ENCODE measurements at regions not wholly inside any gene's neighbourhood (a gene's known extent, or its start where the extent isn't known, plus 50 kb on each side); places are given as distances from the start of the nearest gene placed in this dataset.

DNA sequence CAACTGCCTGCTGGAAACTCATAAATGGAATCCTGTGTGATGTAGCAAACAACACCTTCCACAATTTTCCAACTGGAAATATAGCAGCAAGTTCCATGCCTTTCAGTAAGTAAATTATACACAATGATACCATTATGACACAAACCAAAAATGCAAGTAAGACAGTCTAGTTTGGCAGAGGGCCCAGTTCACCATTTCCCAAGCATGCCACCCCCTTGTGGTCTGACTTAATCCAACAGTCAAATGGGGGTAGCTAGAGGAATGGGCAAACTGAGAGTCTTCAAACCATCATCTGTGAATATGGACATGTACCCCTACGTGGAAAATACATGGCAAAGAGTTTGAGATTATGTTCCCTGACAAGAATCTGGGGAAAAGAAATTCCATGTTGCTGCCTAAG lies 137.6 kb upstream of the VWC2 start:
- no peak overlapping the region for H3K4me2 ChIP-seq
- H3K27me3 ChIP-seq (ENCODE audit: insufficient read depth) = no peaks in the 10 kb centered on the region
- H3K27ac Mint-ChIP-seq = no peak overlapping the region
- H2AFZ ChIP-seq = no peak overlapping the region
- peaks cover 11% of the 10 kb centered on the region; the same call in 1 of the 2 replicates for H3K9me2 ChIP-seq (ENCODE audit: insufficient read depth)
- peaks cover 4% of the 10 kb centered on the region; the same call in 2 of the 3 replicates for H3K4me1 Mint-ChIP-seq
- H3K36me3 ChIP-seq (ENCODE audit: insufficient read depth) = no peaks in the 10 kb centered on the region
- no peaks in the 10 kb centered on the region for H3F3A ChIP-seq (replicated peaks; ENCODE audit: low read depth)
- no peaks in the 10 kb centered on the region for H3K4me1 ChIP-seq (ENCODE audit: insufficient read depth)
- no peak overlapping the region for H3K27ac ChIP-seq (ENCODE audit: low read depth)
- H3K79me2 ChIP-seq (replicated peaks; ENCODE audit: insufficient read depth) = no peaks in the 10 kb centered on the region
- no peak overlapping the region for H3K4me3 ChIP-seq
- H3K4me3 Mint-ChIP-seq = no peak overlapping the region
- DNase-seq (ENCODE audit: low spot score) (no peak), ATAC-seq (no peak)
- no peaks in the 10 kb centered on the region for H3K27me3 Mint-ChIP-seq (ENCODE audit: insufficient read depth, low read depth, poor library complexity)
- H4K20me1 ChIP-seq (replicated peaks; ENCODE audit: insufficient read depth) = no peaks in the 10 kb centered on the region
- TF ChIP-seq CREB1 (CRISPR knock-in tag; IDR thresholded peaks at IDR 0.05; ENCODE audit: low read depth) = no peak
- TF ChIP-seq, protein P1, sequence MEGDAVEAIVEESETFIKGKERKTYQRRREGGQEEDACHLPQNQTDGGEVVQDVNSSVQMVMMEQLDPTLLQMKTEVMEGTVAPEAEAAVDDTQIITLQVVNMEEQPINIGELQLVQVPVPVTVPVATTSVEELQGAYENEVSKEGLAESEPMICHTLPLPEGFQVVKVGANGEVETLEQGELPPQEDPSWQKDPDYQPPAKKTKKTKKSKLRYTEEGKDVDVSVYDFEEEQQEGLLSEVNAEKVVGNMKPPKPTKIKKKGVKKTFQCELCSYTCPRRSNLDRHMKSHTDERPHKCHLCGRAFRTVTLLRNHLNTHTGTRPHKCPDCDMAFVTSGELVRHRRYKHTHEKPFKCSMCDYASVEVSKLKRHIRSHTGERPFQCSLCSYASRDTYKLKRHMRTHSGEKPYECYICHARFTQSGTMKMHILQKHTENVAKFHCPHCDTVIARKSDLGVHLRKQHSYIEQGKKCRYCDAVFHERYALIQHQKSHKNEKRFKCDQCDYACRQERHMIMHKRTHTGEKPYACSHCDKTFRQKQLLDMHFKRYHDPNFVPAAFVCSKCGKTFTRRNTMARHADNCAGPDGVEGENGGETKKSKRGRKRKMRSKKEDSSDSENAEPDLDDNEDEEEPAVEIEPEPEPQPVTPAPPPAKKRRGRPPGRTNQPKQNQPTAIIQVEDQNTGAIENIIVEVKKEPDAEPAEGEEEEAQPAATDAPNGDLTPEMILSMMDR (conservative IDR thresholded peaks at IDR 0.05; ENCODE audit: low read depth in 2 of 2) = peak; percentile 35 to 51
- H3K9me3 Mint-ChIP-seq = no peaks in the 10 kb centered on the region
- no peaks in the 10 kb centered on the region for H3K36me3 Mint-ChIP-seq (ENCODE audit: low read depth)

DNA sequence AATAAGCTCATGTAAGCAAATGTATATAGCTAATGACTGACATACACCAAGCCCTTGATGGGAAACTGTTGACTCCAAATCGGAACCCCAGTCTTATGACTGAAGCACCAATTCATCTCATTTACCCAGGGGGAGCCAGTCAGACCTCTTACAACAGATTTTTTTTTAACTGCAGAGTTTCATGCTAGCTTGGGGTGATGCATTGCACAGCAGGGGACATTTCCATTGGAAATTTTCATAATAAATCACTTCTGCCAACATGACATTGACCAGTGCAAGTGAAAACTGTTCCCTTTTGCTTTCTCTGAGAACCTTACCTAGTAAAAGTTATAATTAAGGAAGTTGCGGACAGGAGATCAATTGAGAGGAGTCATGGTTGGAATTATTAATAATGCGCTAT lies 137.0 kb upstream of the VWC2 start:
- no peak overlapping the region for H3K4me3 ChIP-seq
- no peaks in the 10 kb centered on the region for H3K9me3 Mint-ChIP-seq
- H3K79me2 ChIP-seq (replicated peaks; ENCODE audit: insufficient read depth) = no peaks in the 10 kb centered on the region
- no peaks in the 10 kb centered on the region for H3K27me3 ChIP-seq (ENCODE audit: insufficient read depth)
- H3K27me3 Mint-ChIP-seq (ENCODE audit: insufficient read depth, low read depth, poor library complexity) = no peaks in the 10 kb centered on the region
- no peak overlapping the region for H3K27ac Mint-ChIP-seq
- no peak for ATAC-seq
- H3K4me1 Mint-ChIP-seq = peaks cover 4% of the 10 kb centered on the region; the same call in 2 of the 3 replicates
- no peaks in the 10 kb centered on the region for H3K36me3 Mint-ChIP-seq (ENCODE audit: low read depth)
- H3K36me3 ChIP-seq (ENCODE audit: insufficient read depth) = no peaks in the 10 kb centered on the region
- no peak for DNase-seq (ENCODE audit: low spot score)
- no peaks in the 10 kb centered on the region for H3F3A ChIP-seq (replicated peaks; ENCODE audit: low read depth)
- H3K9me2 ChIP-seq (ENCODE audit: insufficient read depth) = peaks cover 11% of the 10 kb centered on the region; the same call in 1 of the 2 replicates
- no peak overlapping the region for H2AFZ ChIP-seq
- no peaks in the 10 kb centered on the region for H4K20me1 ChIP-seq (replicated peaks; ENCODE audit: insufficient read depth)
- H3K4me1 ChIP-seq (ENCODE audit: insufficient read depth) = no peaks in the 10 kb centered on the region
- H3K4me2 ChIP-seq = no peak overlapping the region
- H3K27ac ChIP-seq (ENCODE audit: low read depth) = no peak overlapping the region
- no peak overlapping the region for H3K4me3 Mint-ChIP-seq
- TF ChIP-seq JUNB (IDR thresholded peaks at IDR 0.05; ENCODE audit: unreplicated experiment) = no peak
- no peak for TF ChIP-seq STAT1 (IDR thresholded peaks at IDR 0.05; ENCODE audit: unreplicated experiment)
- TF ChIP-seq, protein P1 (conservative IDR thresholded peaks at IDR 0.05; ENCODE audit: low read depth in 2 of 2) = no peak
- TF ChIP-seq ZNF331 (CRISPR knock-in tag; IDR thresholded peaks at IDR 0.05; ENCODE audit: low read depth) = no peak
- TF ChIP-seq, protein P2, sequence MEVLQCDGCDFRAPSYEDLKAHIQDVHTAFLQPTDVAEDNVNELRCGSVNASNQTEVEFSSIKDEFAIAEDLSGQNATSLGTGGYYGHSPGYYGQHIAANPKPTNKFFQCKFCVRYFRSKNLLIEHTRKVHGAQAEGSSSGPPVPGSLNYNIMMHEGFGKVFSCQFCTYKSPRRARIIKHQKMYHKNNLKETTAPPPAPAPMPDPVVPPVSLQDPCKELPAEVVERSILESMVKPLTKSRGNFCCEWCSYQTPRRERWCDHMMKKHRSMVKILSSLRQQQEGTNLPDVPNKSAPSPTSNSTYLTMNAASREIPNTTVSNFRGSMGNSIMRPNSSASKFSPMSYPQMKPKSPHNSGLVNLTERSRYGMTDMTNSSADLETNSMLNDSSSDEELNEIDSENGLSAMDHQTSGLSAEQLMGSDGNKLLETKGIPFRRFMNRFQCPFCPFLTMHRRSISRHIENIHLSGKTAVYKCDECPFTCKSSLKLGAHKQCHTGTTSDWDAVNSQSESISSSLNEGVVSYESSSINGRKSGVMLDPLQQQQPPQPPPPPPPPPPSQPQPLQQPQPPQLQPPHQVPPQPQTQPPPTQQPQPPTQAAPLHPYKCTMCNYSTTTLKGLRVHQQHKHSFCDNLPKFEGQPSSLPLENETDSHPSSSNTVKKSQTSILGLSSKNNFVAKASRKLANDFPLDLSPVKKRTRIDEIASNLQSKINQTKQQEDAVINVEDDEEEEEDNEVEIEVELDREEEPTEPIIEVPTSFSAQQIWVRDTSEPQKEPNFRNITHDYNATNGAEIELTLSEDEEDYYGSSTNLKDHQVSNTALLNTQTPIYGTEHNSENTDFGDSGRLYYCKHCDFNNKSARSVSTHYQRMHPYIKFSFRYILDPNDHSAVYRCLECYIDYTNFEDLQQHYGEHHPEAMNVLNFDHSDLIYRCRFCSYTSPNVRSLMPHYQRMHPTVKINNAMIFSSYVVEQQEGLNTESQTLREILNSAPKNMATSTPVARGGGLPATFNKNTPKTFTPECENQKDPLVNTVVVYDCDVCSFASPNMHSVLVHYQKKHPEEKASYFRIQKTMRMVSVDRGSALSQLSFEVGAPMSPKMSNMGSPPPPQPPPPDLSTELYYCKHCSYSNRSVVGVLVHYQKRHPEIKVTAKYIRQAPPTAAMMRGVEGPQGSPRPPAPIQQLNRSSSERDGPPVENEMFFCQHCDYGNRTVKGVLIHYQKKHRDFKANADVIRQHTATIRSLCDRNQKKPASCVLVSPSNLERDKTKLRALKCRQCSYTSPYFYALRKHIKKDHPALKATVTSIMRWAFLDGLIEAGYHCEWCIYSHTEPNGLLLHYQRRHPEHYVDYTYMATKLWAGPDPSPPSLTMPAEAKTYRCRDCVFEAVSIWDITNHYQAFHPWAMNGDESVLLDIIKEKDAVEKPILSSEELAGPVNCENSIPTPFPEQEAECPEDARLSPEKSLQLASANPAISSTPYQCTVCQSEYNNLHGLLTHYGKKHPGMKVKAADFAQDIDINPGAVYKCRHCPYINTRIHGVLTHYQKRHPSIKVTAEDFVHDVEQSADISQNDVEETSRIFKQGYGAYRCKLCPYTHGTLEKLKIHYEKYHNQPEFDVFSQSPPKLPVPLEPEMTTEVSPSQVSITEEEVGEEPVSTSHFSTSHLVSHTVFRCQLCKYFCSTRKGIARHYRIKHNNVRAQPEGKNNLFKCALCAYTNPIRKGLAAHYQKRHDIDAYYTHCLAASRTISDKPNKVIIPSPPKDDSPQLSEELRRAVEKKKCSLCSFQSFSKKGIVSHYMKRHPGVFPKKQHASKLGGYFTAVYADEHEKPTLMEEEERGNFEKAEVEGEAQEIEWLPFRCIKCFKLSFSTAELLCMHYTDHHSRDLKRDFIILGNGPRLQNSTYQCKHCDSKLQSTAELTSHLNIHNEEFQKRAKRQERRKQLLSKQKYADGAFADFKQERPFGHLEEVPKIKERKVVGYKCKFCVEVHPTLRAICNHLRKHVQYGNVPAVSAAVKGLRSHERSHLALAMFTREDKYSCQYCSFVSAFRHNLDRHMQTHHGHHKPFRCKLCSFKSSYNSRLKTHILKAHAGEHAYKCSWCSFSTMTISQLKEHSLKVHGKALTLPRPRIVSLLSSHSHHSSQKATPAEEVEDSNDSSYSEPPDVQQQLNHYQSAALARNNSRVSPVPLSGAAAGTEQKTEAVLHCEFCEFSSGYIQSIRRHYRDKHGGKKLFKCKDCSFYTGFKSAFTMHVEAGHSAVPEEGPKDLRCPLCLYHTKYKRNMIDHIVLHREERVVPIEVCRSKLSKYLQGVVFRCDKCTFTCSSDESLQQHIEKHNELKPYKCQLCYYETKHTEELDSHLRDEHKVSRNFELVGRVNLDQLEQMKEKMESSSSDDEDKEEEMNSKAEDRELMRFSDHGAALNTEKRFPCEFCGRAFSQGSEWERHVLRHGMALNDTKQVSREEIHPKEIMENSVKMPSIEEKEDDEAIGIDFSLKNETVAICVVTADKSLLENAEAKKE (CRISPR knock-in tag; IDR thresholded peaks at IDR 0.05) = no peak
- TF ChIP-seq ZNF114 (CRISPR knock-in tag; IDR thresholded peaks at IDR 0.05) = no peak
- TF ChIP-seq, protein P3, sequence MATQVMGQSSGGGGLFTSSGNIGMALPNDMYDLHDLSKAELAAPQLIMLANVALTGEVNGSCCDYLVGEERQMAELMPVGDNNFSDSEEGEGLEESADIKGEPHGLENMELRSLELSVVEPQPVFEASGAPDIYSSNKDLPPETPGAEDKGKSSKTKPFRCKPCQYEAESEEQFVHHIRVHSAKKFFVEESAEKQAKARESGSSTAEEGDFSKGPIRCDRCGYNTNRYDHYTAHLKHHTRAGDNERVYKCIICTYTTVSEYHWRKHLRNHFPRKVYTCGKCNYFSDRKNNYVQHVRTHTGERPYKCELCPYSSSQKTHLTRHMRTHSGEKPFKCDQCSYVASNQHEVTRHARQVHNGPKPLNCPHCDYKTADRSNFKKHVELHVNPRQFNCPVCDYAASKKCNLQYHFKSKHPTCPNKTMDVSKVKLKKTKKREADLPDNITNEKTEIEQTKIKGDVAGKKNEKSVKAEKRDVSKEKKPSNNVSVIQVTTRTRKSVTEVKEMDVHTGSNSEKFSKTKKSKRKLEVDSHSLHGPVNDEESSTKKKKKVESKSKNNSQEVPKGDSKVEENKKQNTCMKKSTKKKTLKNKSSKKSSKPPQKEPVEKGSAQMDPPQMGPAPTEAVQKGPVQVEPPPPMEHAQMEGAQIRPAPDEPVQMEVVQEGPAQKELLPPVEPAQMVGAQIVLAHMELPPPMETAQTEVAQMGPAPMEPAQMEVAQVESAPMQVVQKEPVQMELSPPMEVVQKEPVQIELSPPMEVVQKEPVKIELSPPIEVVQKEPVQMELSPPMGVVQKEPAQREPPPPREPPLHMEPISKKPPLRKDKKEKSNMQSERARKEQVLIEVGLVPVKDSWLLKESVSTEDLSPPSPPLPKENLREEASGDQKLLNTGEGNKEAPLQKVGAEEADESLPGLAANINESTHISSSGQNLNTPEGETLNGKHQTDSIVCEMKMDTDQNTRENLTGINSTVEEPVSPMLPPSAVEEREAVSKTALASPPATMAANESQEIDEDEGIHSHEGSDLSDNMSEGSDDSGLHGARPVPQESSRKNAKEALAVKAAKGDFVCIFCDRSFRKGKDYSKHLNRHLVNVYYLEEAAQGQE (IDR thresholded peaks at IDR 0.05; ENCODE audit: unreplicated experiment) = no peak

All from GM23338 (cell line).